Caco-2 (cell line): ENCODE measurements at regions not wholly inside any gene's neighbourhood (a gene's known extent, or its start where the extent isn't known, plus 50 kb on each side); places are given as distances from the start of the nearest gene placed in this dataset.

ENCODE experiments used
- BruUV-seq: library from RNA; stranded (reverse); fragments of 400-500 nt; replicated peaks from 2 replicates; lab custom pipeline; 2021; lab: Mats Ljungman, UMichigan
- CTCF ChIA-PET: fragments of 300-600 bp; sonication (Branson Sonifier 250); formaldehyde crosslinking; loops from one replicate; lab custom pipeline; 2022; ENCODE audit warnings: antibody characterized with exemption; lab: Charles Lee
- POLR2A ChIA-PET: fragments of 300-600 bp; sonication (Branson Sonifier 250); formaldehyde crosslinking; loops from one replicate; lab custom pipeline; 2022; ENCODE audit warnings: antibody characterized with exemption; lab: Charles Lee
- DNase-seq, 2 experiments: peaks; one replicate each; pipeline versions ENCODE4 v3.0.0 to v3.0.0-alpha.2; 2020 to 2022
- H3K27me3 ChIP-seq: replicated peaks from 2 replicates; pipeline ENCODE4 v1.6.0; 2011; ENCODE audit warnings: low read length; ENCODE audit not compliant: control insufficient read depth, insufficient read depth
- H3K36me3 ChIP-seq: 2 replicates; pipeline ENCODE4 v1.5.1; 2011; ENCODE audit warnings: low read length; ENCODE audit not compliant: control insufficient read depth, insufficient read depth
- H3K4me1 ChIP-seq: fragments of 250-450 bp; sonication (Bioruptor Pico); 2 replicates; pipeline ENCODE4 v1.5.1; 2020; ENCODE audit warnings: mild to moderate bottlenecking
- H3K4me3 ChIP-seq: 2 replicates; pipeline ENCODE4 v1.5.1; 2011; ENCODE audit warnings: low read depth, mild to moderate bottlenecking, control low read depth, low read length
- H3K9me3 ChIP-seq: fragments of 250-450 bp; sonication (Bioruptor Pico); 2 replicates; pipeline ENCODE4 v1.5.1; 2020; ENCODE audit warnings: mild to moderate bottlenecking, moderate library complexity
- H3K27ac Mint-ChIP-seq: one replicate; pipeline ENCODE4 v1.8.0; 2022; ENCODE audit warnings: mixed read lengths; ENCODE audit not compliant: unreplicated experiment
- H3K27me3 Mint-ChIP-seq: one replicate; pipeline ENCODE4 v1.8.0; 2022; ENCODE audit warnings: mixed read lengths; ENCODE audit not compliant: insufficient read depth, unreplicated experiment
- H3K36me3 Mint-ChIP-seq: one replicate; pipeline ENCODE4 v1.8.0; 2022; ENCODE audit warnings: mild to moderate bottlenecking, mixed read lengths; ENCODE audit not compliant: insufficient read depth, unreplicated experiment
- H3K4me1 Mint-ChIP-seq: one replicate; pipeline ENCODE4 v1.8.0; 2022; ENCODE audit warnings: low read depth, mixed read lengths; ENCODE audit not compliant: unreplicated experiment
- H3K4me3 Mint-ChIP-seq: one replicate; pipeline ENCODE4 v1.8.0; 2022; ENCODE audit warnings: mild to moderate bottlenecking, moderate library complexity, mixed read lengths; ENCODE audit not compliant: unreplicated experiment
- H3K9me3 Mint-ChIP-seq: one replicate; pipeline ENCODE4 v1.8.0; 2022; ENCODE audit warnings: mixed read lengths; ENCODE audit not compliant: unreplicated experiment
- CTCF ChIP-seq, 2 experiments: fragments of 200-600 bp in 1 of 2; IDR thresholded peaks; 1 replicate in 1 of 2; 2 replicates in 1 of 2; pipeline versions ENCODE4 v1.5.1 to v1.8.0; 2011 to 2022; ENCODE audit warnings: antibody characterized with exemption in 1 of 2, control low read depth in 1 of 2, inconsistent platforms in 1 of 2, low read depth in 1 of 2, low read length in 1 of 2, mild to moderate bottlenecking in 1 of 2, moderate library complexity in 1 of 2; ENCODE audit not compliant: insufficient read depth in 1 of 2, severe bottlenecking in 1 of 2, unreplicated experiment in 1 of 2
- intact Hi-C: fragments of 100-400 bp; cut with micrococcal nuclease; formaldehyde crosslinking; loops from one replicate; pipeline ENCODE4 v1.10.0; 2022; ENCODE audit not compliant: unreplicated experiment

- H3K27me3 ChIP-seq: no peaks in the 10 kb centered on the region
- peaks cover 10% of the 10 kb centered on the region for H3K4me1 ChIP-seq
- Mint-ChIP-seq H3K27me3 (no peaks in the 10 kb centered on the region), H3K36me3 (no peaks in the 10 kb centered on the region), H3K9me3 (no peaks in the 10 kb centered on the region), H3K4me3 (no peak overlapping the region), H3K4me1 (peaks cover 15% of the 10 kb centered on the region), H3K27ac (no peak overlapping the region)
- H3K36me3 ChIP-seq: no peaks in the 10 kb centered on the region
- TF ChIP-seq CTCF (IDR thresholded peaks at IDR 0.05; ENCODE audit: insufficient read depth in 1 of 2, low read depth in 1 of 2, low read length in 1 of 2, severe bottlenecking in 1 of 2, unreplicated experiment in 1 of 2): no peak
- intact Hi-C loops: no loop called here
- H3K4me3 ChIP-seq: no peak overlapping the region
- H3K9me3 ChIP-seq: no peaks in the 10 kb centered on the region
- ChIA-PET POLR2A (no interaction called here), CTCF (interaction anchor here (0.5 to 4.3 kb wide), 2 partner anchors 56 to 149 kb away, joined by 3 to 31 read pairs; no protein-coding TSS in a partner anchor)
- no peak for DNase-seq
- BruUV-seq: no TSS peak
These were observed 138.4 kb upstream of the TOP1 start for GRCh38 chr20:40890181-40890580.

GRCh38 chr20:40890635-40891034 lies 138.0 kb upstream of the TOP1 start:
- no peak for TF ChIP-seq CTCF (IDR thresholded peaks at IDR 0.05; ENCODE audit: insufficient read depth in 1 of 2, low read depth in 1 of 2, low read length in 1 of 2, severe bottlenecking in 1 of 2, unreplicated experiment in 1 of 2)

GRCh38 chr20:40891351-40891750 lies 137.3 kb upstream of the TOP1 start:
- TF ChIP-seq CTCF (IDR thresholded peaks at IDR 0.05; ENCODE audit: insufficient read depth in 1 of 2, low read depth in 1 of 2, low read length in 1 of 2, severe bottlenecking in 1 of 2, unreplicated experiment in 1 of 2): no peak
- DNase-seq: no peak
- intact Hi-C loops: no loop called here
- Histone ChIP-seq H3K27me3 (no peaks in the 10 kb centered on the region), H3K4me1 (peaks cover 8% of the 10 kb centered on the region), H3K36me3 (no peaks in the 10 kb centered on the region), H3K9me3 (no peaks in the 10 kb centered on the region), H3K4me3 (no peak overlapping the region)
- Mint-ChIP-seq H3K4me3 (no peak overlapping the region), H3K4me1 (peaks cover 15% of the 10 kb centered on the region), H3K36me3 (no peaks in the 10 kb centered on the region), H3K27ac (no peak overlapping the region), H3K9me3 (no peaks in the 10 kb centered on the region), H3K27me3 (peaks cover 5% of the 10 kb centered on the region)
- no TSS peak for BruUV-seq
- ChIA-PET POLR2A (no interaction called here), CTCF (interaction anchor here (1.9 to 4.3 kb wide), 2 partner anchors 55 to 72 kb away, joined by 12 to 31 read pairs; no protein-coding TSS in a partner anchor)

More at GRCh38 chr20:40890635-40891034, 138.0 kb upstream of the TOP1 start:
- Histone ChIP-seq H3K4me1 (peaks cover 10% of the 10 kb centered on the region), H3K27me3 (no peaks in the 10 kb centered on the region), H3K4me3 (no peak overlapping the region), H3K9me3 (no peaks in the 10 kb centered on the region), H3K36me3 (no peaks in the 10 kb centered on the region)
- no peak overlapping the region for H3K4me3 Mint-ChIP-seq
- intact Hi-C loops: no loop called here
- H3K9me3 Mint-ChIP-seq: no peaks in the 10 kb centered on the region
- ChIA-PET CTCF (interaction anchor here (0.5 to 4.3 kb wide), 2 partner anchors 55 to 149 kb away, joined by 3 to 31 read pairs; no protein-coding TSS in a partner anchor), POLR2A (no interaction called here)
- no TSS peak for BruUV-seq
- no peak for DNase-seq
- H3K36me3 Mint-ChIP-seq: no peaks in the 10 kb centered on the region
- no peaks in the 10 kb centered on the region for H3K27me3 Mint-ChIP-seq
- peaks cover 15% of the 10 kb centered on the region for H3K4me1 Mint-ChIP-seq
- no peak overlapping the region for H3K27ac Mint-ChIP-seq
